ENCODE measurements at regions not wholly inside any gene's neighbourhood (a gene's known extent, or its start where the extent isn't known, plus 50 kb on each side); places are given as distances from the start of the nearest gene placed in this dataset.

DNA sequence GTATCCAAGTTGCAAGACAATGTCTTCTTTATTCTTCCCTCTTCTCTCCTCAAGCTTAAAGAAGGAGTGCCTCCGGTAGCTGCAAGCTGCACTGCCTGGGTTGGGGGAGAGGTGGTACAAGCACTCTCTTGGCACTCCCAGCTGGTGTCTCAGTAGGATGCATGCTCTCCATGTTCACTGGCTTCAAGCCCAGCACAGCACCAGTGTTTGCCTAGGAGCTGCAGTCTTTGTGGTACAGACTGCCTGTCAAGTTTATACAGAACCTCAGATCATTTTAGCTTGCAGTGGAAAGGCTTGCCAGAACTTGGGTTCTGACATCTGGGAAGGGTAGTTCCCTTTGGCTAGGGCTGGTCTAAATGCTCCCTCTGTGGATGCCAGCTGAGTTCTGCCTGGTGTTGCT lies 505.6 kb downstream of the MAN2A1 start:
- no peak for TF ChIP-seq RAD21 (IDR thresholded peaks at IDR 0.05; ENCODE audit: insufficient read depth, low read depth, low read length)
- TF ChIP-seq, protein P1, sequence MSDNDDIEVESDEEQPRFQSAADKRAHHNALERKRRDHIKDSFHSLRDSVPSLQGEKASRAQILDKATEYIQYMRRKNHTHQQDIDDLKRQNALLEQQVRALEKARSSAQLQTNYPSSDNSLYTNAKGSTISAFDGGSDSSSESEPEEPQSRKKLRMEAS (IDR thresholded peaks at IDR 0.05; ENCODE audit: low read depth, low read length): no peak
- TF ChIP-seq, protein P2, sequence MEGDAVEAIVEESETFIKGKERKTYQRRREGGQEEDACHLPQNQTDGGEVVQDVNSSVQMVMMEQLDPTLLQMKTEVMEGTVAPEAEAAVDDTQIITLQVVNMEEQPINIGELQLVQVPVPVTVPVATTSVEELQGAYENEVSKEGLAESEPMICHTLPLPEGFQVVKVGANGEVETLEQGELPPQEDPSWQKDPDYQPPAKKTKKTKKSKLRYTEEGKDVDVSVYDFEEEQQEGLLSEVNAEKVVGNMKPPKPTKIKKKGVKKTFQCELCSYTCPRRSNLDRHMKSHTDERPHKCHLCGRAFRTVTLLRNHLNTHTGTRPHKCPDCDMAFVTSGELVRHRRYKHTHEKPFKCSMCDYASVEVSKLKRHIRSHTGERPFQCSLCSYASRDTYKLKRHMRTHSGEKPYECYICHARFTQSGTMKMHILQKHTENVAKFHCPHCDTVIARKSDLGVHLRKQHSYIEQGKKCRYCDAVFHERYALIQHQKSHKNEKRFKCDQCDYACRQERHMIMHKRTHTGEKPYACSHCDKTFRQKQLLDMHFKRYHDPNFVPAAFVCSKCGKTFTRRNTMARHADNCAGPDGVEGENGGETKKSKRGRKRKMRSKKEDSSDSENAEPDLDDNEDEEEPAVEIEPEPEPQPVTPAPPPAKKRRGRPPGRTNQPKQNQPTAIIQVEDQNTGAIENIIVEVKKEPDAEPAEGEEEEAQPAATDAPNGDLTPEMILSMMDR (IDR thresholded peaks at IDR 0.05 in 2 of 3, conservative IDR thresholded peaks at IDR 0.05 in 1 of 3; ENCODE audit: control insufficient read depth in 2 of 3, extremely low read depth in 1 of 3, insufficient read depth in 1 of 3, low read depth in 3 of 3, low read length in 3 of 3): no peak
- no peak for TF ChIP-seq POLR2A (IDR thresholded peaks at IDR 0.05; ENCODE audit: low read depth, low read length)
- no peak for TF ChIP-seq SUZ12 (IDR thresholded peaks at IDR 0.05; ENCODE audit: unreplicated experiment)
- no peak for TF ChIP-seq BRCA1 (IDR thresholded peaks at IDR 0.05; ENCODE audit: low read depth, low read length)

All from GM12878 (cell line).